ENCODE measurements at regions not wholly inside any gene's neighbourhood (a gene's known extent, or its start where the extent isn't known, plus 50 kb on each side); places are given as distances from the start of the nearest gene placed in this dataset.

- TF ChIP-seq CHD7 (IDR thresholded peaks at IDR 0.05; ENCODE audit: insufficient replicate concordance, low read length): no peak
- TF ChIP-seq PHF8 (conservative IDR thresholded peaks at IDR 0.05; ENCODE audit: low read depth, low read length): no peak
- TF ChIP-seq CBX8 (IDR thresholded peaks at IDR 0.05; ENCODE audit: borderline replicate concordance, low read depth, low read length): no peak
- no peak for TF ChIP-seq TBP (IDR thresholded peaks at IDR 0.05; ENCODE audit: low read depth, low read length)
- TF ChIP-seq SIN3A (conservative IDR thresholded peaks at IDR 0.05 in 1 of 2, IDR thresholded peaks at IDR 0.05 in 1 of 2; ENCODE audit: low read depth in 1 of 2, low read length in 2 of 2): no peak
- no peak for TF ChIP-seq HDAC2 (IDR thresholded peaks at IDR 0.05; ENCODE audit: borderline replicate concordance in 1 of 2, low read depth in 2 of 2, low read length in 2 of 2)
- TF ChIP-seq TEAD4 (IDR thresholded peaks at IDR 0.05; ENCODE audit: low read depth, low read length): no peak
- no peak for TF ChIP-seq SRF (IDR thresholded peaks at IDR 0.05; ENCODE audit: low read depth, low read length)
Observed at GRCh38 chr13:74464670-74465069, 330.5 kb upstream of the KLF12 start (continued).
